ENCODE measurements at regions not wholly inside any gene's neighbourhood (a gene's known extent, or its start where the extent isn't known, plus 50 kb on each side); places are given as distances from the start of the nearest gene placed in this dataset.

DNA sequence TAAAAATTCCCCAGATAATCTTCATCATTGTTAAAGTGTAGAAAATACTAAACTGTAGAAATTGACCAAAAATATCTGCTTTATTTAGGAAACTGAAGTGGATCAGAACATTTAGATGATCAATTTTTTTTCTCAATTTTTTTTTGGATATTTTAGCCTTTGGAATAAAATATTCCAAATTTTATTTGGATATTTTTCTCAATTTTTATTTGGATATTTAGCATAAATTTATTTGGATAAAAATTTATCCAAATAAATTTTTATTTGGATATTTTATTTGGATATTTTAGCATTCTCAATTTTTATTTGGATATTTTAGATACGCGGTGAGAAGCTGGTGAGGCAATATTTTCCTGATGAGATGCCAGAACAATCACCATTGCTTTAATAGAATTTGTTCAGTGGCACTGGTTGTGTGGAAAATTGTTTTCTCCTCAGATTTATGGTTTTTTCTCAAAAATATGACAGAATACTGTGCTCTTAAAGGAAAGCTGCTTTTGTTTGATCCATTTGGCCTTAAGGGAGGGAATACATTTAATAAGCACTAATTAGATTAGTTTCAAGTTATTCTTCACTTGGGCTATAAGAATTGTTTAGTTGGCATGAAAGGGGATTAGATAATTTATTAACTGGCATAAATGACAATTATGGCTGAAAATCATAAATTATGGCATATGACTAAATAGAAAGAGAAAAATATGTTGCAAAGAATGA lies 470.1 kb downstream of the MFSD1 start:
- DNase-seq (ENCODE audit: low read depth): no peak
- no peak overlapping the region for H3K4me3 ChIP-seq (ENCODE audit: control insufficient read depth, low read depth, low read length)
- TF ChIP-seq, protein P1, sequence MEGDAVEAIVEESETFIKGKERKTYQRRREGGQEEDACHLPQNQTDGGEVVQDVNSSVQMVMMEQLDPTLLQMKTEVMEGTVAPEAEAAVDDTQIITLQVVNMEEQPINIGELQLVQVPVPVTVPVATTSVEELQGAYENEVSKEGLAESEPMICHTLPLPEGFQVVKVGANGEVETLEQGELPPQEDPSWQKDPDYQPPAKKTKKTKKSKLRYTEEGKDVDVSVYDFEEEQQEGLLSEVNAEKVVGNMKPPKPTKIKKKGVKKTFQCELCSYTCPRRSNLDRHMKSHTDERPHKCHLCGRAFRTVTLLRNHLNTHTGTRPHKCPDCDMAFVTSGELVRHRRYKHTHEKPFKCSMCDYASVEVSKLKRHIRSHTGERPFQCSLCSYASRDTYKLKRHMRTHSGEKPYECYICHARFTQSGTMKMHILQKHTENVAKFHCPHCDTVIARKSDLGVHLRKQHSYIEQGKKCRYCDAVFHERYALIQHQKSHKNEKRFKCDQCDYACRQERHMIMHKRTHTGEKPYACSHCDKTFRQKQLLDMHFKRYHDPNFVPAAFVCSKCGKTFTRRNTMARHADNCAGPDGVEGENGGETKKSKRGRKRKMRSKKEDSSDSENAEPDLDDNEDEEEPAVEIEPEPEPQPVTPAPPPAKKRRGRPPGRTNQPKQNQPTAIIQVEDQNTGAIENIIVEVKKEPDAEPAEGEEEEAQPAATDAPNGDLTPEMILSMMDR (IDR thresholded peaks at IDR 0.05; ENCODE audit: control insufficient read depth, insufficient read depth, low read depth, low read length, missing control alignments): no peak

- TF ChIP-seq, protein P1 (IDR thresholded peaks at IDR 0.05; ENCODE audit: control insufficient read depth, insufficient read depth, low read depth, low read length, missing control alignments): no peak
Measured at GRCh38 chr3:159273070-159273469, 471.2 kb downstream of the MFSD1 start.

DNA sequence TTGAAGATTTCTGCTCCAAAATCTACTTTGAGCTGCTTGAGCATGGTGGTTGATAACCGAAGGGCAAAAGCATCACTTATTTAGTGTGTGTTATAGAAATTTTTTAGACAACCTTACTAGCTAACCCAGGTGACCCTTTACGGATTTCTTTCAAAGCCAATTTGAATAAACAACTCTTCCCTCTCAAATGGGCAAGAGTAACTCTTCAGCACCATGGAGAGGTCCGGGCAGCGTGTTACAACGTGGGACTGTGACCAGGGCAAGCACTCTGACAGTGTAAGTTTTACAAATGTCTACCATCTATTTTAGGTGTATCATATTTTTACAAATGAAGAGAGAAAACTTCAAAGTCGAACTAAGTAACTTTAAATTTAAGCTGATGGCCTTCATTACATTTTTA lies 471.8 kb downstream of the MFSD1 start:
- DNase-seq (ENCODE audit: low read depth): no peak
- TF ChIP-seq, protein P1 (IDR thresholded peaks at IDR 0.05; ENCODE audit: control insufficient read depth, insufficient read depth, low read depth, low read length, missing control alignments): no peak

More at GRCh38 chr3:159273070-159273469, 471.2 kb downstream of the MFSD1 start:
- no peak for DNase-seq (ENCODE audit: low read depth)
- no peak overlapping the region for H3K4me3 ChIP-seq (ENCODE audit: control insufficient read depth, low read depth, low read length)

DNA sequence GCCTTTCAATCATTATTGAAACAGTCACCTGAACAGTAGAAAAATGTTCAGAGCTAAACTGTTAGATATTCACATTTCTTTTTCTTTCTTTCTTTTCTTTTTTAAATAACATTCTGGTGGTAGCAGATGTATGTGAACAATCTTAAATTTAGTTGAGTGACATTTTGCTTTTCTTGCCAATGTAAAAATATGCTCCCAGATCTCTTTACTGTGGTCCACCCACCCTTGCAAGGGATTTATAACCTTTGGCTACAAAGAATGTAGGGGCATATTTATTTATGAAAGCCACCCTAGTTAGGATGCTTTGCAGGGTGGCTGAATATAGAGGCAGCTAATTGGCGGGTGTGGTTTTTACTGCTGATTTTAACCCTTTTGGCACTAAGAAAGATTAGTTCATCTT lies 473.9 kb downstream of the MFSD1 start:
- TF ChIP-seq, protein P1 (IDR thresholded peaks at IDR 0.05; ENCODE audit: control insufficient read depth, insufficient read depth, low read depth, low read length, missing control alignments): no peak
- DNase-seq (ENCODE audit: low read depth): no peak
- no peak overlapping the region for H3K4me3 ChIP-seq (ENCODE audit: control insufficient read depth, low read depth, low read length)

More for the DNA sequence above, 471.8 kb downstream of the MFSD1 start:
- no peak overlapping the region for H3K4me3 ChIP-seq (ENCODE audit: control insufficient read depth, low read depth, low read length)

- H3K4me3 ChIP-seq (ENCODE audit: control insufficient read depth, low read depth, low read length): no peak overlapping the region
- DNase-seq (ENCODE audit: low read depth): no peak
- TF ChIP-seq, protein P1 (IDR thresholded peaks at IDR 0.05; ENCODE audit: control insufficient read depth, insufficient read depth, low read depth, low read length, missing control alignments): no peak
Measured at GRCh38 chr3:159277814-159278213, 476.0 kb downstream of the MFSD1 start.

DNA sequence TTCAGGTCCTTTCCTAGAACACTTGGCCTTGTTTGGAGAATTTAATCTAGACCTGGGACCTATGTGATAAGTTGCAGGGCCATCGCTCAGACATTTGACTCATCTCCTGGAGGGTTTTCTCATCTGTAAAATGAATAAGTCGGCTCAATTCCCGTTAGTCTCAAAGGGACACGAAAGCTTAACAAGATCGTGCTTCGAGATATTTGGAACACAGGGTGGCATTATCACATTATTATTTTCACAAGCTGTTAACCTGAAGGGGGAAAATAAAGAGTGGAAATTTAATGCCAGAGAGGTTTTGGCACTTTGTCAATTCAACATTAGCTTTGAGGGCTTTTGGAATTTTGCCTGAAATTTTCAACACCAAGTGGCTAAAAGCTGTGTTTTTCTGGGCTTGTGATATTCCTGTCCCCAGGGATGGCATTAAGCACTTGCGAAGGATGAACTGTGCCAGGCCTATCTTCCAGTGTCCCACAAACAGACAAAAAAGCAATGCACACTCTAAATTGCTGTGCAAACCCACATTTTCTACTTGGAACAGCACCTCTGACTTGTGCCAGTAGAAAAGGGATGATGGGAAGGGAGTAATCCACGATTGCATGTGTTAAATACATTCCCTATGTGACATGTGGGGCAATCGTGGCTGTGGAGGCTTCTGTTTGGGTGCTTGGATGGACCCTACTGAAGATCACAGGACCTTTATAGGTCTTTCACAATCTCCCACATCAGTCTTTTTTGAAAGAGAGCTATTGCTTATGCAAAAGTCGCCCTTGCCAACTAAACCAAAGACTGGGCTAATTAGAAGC lies 478.7 kb downstream of the MFSD1 start:
- no peak for DNase-seq (ENCODE audit: low read depth)
- no peak overlapping the region for H3K4me3 ChIP-seq (ENCODE audit: control insufficient read depth, low read depth, low read length)
- TF ChIP-seq, protein P1 (IDR thresholded peaks at IDR 0.05; ENCODE audit: control insufficient read depth, insufficient read depth, low read depth, low read length, missing control alignments): no peak
